ENCODE measurements at regions not wholly inside any gene's neighbourhood (a gene's known extent, or its start where the extent isn't known, plus 50 kb on each side); places are given as distances from the start of the nearest gene placed in this dataset.

DNA sequence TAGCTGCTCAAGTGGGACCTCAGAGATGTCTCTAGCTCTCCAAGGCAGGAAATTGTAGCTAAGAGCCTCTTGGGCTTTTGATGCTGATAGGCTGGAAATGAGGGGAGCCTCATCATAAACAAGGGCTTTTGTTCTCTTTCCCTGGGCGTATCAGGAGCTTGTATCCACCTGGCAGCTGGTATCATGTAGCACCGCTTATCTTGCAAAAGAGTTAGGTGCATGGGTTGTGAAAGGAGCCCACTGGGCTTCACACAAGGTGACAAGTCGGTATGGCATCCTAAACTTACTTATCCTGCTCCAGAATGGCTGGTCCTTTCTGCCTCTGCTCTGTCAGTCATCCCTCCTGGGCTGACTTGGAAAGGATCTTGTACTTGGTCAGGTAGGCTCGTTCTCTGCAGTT lies 565.8 kb downstream of the GRXCR1 start:
- no peak for TF ChIP-seq CTCF (conservative IDR thresholded peaks at IDR 0.05; ENCODE audit: low read length)
- TF ChIP-seq EZH2phosphoT487 (IDR thresholded peaks at IDR 0.05; ENCODE audit: borderline replicate concordance, low read depth, low read length) = no peak
